PFSK-1 (cell line): ENCODE measurements at regions not wholly inside any gene's neighbourhood (a gene's known extent, or its start where the extent isn't known, plus 50 kb on each side); places are given as distances from the start of the nearest gene placed in this dataset.

ENCODE experiments used
- FOXP2 ChIP-seq: optimal IDR thresholded peaks from 2 replicates; pipeline ENCODE3; 2011; ENCODE audit warnings: borderline replicate concordance, control low read depth, inconsistent platforms; ENCODE audit not compliant: insufficient read depth; ENCODE audit errors: extremely low read length, extremely low read depth
- POLR2AphosphoS5 ChIP-seq: IDR thresholded peaks from 2 replicates; pipeline ENCODE4 v1.6.1; 2012; ENCODE audit warnings: low read depth, mild to moderate bottlenecking, control low read depth, low read length, moderate library complexity
- SIN3A ChIP-seq: IDR thresholded peaks from 2 replicates; pipeline ENCODE4 v1.6.1; 2012; ENCODE audit warnings: mild to moderate bottlenecking, low read length, moderate library complexity, borderline replicate concordance; ENCODE audit not compliant: insufficient read depth
- TAF1 ChIP-seq: IDR thresholded peaks from 2 replicates; pipeline ENCODE4 v1.6.1; 2012; ENCODE audit warnings: low read length, control low read depth, borderline replicate concordance; ENCODE audit not compliant: insufficient read depth
- TF ChIP-seq, protein P1 (sequence below), 2 experiments: IDR thresholded peaks; 2 replicates each; pipeline versions ENCODE4 v1.6.1 to v1.8.0; 2011 to 2012; ENCODE audit warnings: low read depth in 2 of 2, low read length in 2 of 2, control low read depth in 1 of 2, inconsistent platforms in 1 of 2, mild to moderate bottlenecking in 1 of 2, moderate library complexity in 1 of 2; ENCODE audit not compliant: insufficient read depth in 1 of 2

DNA sequence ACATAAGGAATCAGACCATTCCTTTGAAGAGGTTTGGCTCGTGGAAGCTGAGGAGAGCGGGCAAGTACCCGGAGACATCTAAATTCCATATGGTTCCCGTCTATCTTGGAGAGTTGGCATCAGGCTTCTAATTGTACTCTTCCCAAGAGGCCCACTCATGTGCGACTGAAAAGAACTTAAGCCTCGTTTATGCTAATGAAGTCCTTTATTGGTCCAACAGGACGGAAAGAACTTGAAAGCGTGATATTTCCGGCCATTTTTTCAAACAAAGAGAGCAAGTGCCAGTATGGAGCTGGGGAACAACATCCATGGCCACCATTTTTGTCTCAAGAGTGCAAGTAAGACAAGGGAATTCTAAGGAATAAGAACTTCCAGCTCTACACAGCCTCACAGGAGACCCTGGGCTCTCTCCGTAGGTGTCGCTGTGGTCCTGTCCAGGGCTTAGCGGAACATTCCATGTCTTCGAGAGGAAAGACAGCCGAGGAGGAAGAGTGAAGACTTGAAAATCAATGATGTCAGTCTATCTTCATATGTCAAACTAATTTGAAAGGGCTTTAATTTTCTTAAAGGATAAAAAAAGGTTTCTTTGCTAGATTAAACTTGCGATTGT, 566.0 kb upstream of the PSMD7 start:
- TF ChIP-seq POLR2AphosphoS5 (no peak), FOXP2 (no peak), TAF1 (no peak)
- TF ChIP-seq, protein P1, sequence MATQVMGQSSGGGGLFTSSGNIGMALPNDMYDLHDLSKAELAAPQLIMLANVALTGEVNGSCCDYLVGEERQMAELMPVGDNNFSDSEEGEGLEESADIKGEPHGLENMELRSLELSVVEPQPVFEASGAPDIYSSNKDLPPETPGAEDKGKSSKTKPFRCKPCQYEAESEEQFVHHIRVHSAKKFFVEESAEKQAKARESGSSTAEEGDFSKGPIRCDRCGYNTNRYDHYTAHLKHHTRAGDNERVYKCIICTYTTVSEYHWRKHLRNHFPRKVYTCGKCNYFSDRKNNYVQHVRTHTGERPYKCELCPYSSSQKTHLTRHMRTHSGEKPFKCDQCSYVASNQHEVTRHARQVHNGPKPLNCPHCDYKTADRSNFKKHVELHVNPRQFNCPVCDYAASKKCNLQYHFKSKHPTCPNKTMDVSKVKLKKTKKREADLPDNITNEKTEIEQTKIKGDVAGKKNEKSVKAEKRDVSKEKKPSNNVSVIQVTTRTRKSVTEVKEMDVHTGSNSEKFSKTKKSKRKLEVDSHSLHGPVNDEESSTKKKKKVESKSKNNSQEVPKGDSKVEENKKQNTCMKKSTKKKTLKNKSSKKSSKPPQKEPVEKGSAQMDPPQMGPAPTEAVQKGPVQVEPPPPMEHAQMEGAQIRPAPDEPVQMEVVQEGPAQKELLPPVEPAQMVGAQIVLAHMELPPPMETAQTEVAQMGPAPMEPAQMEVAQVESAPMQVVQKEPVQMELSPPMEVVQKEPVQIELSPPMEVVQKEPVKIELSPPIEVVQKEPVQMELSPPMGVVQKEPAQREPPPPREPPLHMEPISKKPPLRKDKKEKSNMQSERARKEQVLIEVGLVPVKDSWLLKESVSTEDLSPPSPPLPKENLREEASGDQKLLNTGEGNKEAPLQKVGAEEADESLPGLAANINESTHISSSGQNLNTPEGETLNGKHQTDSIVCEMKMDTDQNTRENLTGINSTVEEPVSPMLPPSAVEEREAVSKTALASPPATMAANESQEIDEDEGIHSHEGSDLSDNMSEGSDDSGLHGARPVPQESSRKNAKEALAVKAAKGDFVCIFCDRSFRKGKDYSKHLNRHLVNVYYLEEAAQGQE (IDR thresholded peaks at IDR 0.05; ENCODE audit: insufficient read depth in 1 of 2, low read depth in 2 of 2, low read length in 2 of 2): no peak

DNA sequence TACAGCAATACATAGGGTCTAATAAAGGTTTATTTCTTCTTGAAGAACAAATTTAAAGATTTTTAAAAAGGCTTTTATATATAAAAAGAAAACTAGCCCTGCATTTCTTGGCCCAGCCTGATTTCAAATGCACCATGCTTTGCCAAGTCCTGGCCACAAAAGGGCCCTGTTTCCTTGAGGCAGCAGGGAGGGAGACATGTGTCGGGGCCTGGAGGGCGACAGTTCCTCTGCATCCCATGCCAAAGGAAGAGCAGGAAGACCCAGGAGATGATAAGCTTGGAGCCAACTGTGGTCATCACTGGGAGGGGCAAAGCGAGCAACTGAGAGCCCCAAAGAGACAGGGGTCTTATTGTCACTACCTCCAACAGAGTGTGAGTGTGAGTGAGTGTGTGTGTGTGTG, 571.5 kb upstream of the PSMD7 start:
- TF ChIP-seq, protein P1 (IDR thresholded peaks at IDR 0.05; ENCODE audit: insufficient read depth in 1 of 2, low read depth in 2 of 2, low read length in 2 of 2): no peak
- TF ChIP-seq SIN3A (no peak), FOXP2 (no peak), POLR2AphosphoS5 (no peak), TAF1 (no peak)

DNA sequence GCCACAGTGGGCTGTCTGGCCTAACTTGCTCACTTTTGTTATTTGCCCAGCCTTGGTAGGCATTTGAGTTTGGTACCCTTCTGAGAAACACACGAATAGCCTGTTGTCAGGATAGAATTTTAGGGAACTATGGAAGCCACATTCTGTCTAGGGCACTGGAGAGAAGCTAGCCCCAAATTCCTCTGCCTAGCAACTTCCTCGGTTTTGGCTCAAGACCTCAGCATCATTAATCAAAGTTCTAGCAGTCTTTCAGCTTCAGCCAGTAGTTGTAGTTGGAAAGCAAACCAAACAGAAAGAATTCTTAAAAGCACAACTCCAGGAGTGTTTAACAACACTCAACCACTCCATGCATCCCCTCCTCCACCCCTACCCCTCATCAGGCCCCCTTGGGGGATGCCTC, 572.1 kb upstream of the PSMD7 start:
- TF ChIP-seq FOXP2: no peak
- no peak for TF ChIP-seq TAF1
- no peak for TF ChIP-seq SIN3A
- TF ChIP-seq, protein P1 (IDR thresholded peaks at IDR 0.05; ENCODE audit: insufficient read depth in 1 of 2, low read depth in 2 of 2, low read length in 2 of 2): no peak
- TF ChIP-seq POLR2AphosphoS5: no peak

DNA sequence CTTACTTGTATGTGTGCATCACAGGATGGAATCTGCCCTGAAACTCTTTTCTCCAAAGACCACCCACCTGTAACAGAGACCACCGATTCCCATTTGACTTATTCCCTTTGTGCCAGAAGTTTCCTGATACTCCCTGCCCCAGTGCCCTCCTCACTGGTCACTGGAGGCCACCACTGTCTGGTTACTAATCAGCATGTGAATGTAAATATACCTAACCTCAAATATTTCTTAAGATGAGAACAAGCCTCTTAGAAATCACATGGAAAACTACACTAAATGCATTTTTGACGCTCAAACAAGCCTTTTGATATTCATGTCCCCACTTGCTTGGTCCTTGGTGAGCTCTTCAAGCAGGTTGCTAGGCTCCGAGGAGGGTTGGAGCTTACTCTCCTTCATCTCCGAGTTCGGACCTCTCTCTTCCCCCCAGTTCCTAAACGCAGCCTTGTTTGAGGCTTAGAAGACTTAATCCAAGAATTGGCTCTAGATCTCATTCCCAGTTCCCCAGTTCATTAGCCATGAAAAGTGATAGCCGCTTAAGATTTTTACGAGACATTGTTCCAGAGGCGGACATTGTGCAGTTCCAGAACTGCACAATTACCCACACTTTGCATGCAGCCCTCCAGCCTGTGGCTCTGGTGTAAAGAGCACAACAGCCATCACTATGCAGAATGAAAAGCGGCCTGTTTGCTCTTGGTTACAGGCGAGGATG, 579.2 kb upstream of the PSMD7 start:
- TF ChIP-seq, protein P1 (IDR thresholded peaks at IDR 0.05; ENCODE audit: insufficient read depth in 1 of 2, low read depth in 2 of 2, low read length in 2 of 2): no peak
- no peak for TF ChIP-seq FOXP2
- TF ChIP-seq SIN3A: no peak
- TF ChIP-seq TAF1: no peak
- TF ChIP-seq POLR2AphosphoS5: no peak
